COLO668 (cell line): ENCODE measurements at regions not wholly inside any gene's neighbourhood (a gene's known extent, or its start where the extent isn't known, plus 50 kb on each side); places are given as distances from the start of the nearest gene placed in this dataset.
A peak's percentile ranks its signal among the peaks of the same experiment; 100 is the strongest.

Experiments
- DNase-seq: peaks from one replicate; lab custom pipeline; 2025; ENCODE audit not compliant: unreplicated experiment; lab: John Stamatoyannopoulos, UW

DNA sequence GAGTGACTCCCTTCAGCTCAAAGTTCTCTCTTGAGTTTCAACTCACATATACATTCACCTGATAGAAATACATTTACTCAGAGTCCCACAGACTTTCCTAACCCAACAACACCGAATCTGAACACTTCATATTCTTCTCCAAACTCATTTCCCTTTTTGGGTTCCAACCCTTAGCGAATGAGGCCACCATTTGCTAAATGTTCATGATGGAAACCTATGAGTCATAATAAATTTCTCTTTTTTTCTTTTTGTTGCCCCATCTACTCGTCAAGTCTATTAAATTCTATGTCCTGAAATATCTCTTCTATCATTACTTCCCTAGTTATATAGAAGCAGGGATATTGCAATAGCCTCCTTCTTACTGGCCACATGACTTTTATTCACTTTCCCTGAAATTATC, 100.1 kb downstream of the HLX start:
- no peak for DNase-seq

GRCh38 chr1:220982686-220983085, 103.4 kb downstream of the HLX start:
- no peak for DNase-seq

- peak; percentile 17 for DNase-seq
Observed at GRCh38 chr1:220983877-220984635, 104.8 kb downstream of the HLX start.

DNA sequence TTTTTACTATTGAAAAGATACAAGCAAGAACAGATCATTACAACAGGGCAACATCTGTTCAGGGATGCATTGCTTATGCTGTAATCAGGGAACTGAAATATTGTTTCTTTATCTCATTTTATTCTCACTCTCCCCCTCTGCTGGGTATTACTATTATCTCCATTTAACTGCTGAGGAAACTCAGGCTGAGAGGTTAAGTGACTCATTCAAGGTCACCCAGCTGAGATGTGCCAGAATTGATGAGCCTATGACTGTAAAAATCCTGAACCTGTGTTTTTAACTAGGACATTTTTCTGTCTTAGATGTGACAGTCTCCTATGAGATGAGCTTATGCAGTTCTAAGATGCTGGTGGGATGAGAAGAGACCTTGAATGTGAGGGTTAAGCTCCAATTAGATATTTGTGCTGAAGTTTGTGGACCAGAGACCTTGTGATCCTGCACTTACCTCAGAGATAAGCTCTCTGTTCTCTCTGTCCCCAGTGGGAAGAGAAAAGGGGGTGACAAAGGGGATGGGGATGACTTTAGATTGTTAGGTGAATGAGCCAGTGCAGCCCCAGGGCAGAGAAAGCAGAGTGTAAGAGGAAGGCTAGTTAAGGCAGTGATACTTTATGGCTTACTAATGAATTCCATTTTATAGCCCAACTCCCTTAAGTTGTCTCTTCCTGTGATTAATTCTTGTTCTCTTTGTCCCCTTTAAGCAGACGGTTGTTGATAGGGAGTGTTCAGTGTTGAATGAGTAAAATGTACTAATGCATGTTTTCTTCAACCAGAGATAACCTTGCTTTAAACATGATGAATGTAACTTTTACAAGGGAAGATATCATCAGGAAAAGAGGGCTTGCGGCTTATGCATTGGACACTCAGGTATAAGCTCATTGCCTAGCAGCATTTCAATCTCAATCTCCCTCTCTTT, 111.4 kb downstream of the HLX start:
- no peak for DNase-seq

GRCh38 chr1:220991506-220991905, 112.3 kb downstream of the HLX start:
- no peak for DNase-seq

DNA sequence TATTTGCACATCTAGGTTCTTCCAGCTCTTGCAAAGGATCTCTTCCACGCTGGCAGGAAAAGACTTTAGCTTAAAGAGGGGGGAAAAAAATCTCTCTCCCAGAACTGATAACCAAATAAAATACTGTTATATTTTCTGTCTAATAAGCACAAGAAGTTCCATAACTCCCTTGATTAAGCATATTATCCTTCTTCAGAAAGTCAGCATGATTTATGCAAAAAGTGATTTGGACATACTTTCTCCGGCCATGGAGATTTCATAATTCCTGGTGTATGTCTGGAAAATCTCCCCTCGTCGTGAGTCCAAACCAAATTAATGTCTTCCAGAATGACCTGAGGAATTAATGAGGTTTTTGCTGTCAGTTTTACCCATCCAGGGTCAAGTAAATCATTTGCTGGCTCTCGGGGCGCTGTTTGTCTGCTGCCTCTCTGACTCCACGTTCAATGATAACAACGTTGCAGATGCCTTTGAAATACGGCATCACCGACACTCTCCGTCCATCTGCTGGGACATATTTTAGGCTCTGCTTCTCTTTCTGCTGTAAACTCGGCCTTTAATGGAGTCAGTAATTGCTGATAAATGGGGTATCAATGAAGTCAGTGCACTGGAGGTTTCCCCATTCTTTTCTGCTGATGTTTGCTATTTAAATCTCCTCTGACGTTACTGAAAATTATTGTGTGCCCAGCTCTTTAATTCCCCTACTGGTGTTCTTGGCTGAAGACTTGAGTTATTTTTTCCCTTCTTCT, 112.9 kb downstream of the HLX start:
- DNase-seq: no peak

GRCh38 chr1:220992705-220993052, 113.4 kb downstream of the HLX start:
- no peak for DNase-seq

DNA sequence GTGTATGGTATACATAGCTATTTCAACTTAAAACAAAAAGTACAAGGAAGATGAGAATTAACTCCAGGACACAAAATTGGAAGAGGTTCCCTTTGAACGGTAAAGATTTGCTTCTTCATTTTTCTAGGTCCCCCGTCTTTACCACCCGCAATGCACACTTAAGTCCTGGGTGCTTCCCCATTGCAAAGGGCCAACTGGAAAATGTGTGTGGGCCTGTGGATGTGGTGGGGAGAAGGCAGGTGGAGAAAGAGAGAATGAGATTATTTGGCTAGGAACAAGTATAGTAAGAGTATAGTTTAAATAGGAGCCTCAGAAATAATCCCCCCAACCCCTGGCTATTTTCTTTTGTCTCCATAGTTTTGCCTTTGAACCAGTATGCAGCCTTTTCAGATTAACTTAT, 115.4 kb downstream of the HLX start:
- no peak for DNase-seq

DNA sequence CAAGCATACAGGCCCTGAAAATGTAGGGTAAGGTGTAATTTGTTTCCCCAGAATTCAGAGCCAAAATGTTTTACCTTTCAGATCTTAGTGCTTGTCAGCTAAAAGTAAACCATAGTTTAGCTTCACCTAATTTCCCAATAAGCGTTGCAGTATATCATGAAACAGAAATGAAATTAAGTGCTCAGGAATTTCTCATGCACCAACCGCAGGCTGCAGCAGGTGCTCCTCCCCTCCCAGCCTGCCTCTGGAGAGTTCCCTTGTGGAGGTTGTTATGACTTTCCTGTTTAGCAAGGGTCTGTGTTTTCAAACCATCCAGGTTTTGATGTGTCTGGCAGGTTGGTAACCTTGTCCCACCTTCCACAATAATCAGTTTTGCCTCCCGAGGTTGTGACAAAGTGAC, 118.5 kb downstream of the HLX start:
- DNase-seq: no peak

DNA sequence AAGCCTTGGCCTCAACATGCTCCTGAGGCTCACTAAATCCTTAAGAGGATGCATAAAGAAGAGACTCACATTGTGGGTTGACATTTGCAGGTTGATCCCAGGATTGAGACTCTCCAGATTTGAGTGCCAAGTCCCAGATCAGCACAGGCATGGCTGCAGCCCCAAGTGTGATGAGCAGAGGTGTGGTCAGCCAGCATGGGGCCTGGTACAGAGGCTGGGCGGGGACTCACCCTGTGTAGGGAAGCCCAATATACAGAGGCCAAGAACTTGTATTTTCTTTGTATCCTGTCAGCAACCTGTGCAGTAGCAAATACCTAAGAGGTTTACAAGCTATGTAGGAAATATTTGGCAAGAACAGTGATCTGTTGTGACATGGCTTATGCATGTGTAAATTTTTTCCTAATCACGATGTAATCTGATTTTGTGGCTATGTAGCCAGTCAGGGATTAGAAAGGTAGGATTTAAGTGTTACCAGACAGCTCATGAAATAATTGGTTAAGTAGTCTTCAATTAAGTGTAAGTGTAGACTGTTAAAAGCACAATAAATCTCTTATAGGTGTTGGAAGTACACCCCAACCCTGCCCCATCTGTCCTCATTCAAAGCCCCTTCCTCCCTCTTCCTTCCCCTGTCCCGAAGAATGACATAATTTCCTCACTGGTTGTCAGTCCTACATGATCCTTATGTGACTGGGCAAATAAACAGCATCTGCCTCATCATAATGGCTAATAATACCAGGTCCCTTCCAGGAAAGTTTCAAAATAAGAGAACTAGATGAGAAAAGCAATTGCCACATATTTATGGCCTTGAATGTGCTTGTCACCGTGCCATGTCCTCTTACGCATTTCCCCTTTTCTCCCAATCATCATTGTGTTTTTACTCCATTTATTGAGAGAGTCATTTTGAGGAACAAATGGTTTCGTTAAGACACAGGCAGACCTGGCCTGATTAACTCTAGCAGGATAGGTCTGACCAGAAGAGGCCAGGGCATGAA, 120.9 kb downstream of the HLX start:
- no peak for DNase-seq

DNA sequence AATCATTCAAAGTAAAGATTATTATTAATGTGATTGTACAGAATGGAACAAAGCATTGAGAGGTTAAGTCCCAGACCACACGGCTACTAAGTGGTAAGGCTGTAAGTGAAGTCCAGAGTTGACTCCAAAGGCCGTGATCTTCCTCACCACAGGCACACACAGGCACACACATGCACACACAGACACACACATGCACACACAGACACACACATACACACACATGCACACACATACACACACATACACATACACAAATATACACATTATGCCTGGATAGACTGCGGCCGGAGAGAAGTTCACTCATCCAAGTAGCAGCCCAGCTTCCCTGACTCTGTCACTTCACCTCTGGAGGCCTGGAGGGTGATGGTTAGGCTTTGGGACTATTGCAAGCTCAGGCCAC, 121.9 kb downstream of the HLX start:
- no peak for DNase-seq

DNA sequence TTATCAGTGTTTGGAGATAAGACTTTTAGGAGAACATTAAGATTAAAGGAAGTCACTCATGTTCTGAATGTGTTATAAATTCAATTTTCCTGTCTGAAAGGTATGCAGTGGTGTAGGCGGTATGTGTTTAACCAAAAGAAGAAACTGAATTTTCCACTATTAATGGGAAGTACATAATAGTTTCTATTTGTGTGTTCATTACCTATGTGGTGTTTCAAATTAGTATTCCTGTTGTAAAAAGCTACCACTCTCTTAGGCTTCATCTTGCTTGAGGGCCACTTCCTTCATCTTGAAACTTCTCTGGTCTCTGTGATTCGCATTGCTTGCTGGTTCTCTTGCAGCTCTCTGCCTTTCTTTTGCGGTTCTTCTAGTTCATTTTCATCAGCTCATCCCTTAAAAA, 123.4 kb downstream of the HLX start:
- DNase-seq: no peak

DNA sequence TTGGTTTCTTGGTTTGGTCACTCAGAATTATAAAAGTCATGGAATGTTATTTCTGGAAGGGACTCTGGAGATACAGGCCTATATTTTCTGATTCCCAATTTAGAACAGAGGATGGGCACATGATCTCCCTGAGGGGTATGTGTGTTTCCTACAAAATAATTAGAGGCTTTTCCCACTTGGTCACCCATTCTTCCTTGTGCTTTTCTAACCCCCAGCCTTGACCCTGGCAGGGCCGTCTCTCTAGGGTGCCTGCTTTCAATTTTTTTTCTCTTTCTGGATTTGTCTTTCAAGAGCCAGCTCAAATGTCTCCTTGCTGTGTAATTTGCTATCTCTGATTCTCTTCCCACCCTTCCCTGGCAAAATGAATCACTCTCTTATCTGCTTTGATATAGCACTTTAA, 131.9 kb downstream of the HLX start:
- DNase-seq: no peak

- no peak for DNase-seq
Observed at GRCh38 chr1:221012120-221012519, 132.9 kb downstream of the HLX start.

GRCh38 chr1:221013691-221014660, 134.7 kb downstream of the HLX start:
- DNase-seq: no peak

- DNase-seq: no peak
Observed at GRCh38 chr1:221015159-221015790, 136.0 kb downstream of the HLX start.

DNA sequence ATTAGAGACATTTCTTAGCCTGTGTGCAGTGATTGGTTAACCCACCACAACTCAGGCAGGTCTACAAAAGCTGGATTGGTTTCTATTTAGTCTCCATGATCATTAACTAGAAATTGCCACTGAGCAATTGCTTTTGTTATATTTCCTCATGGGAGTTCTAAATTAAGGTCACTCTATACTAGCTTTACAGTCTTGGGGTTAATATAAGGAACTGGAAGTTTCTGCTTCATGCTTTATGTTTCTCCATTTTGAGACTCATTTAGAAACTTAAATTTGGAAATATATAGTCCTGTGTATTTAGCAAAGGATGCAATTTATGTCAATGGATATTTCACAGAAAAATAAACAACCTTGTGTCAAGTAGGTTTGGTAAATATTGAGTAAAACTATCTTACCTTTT, 137.5 kb downstream of the HLX start:
- no peak for DNase-seq

DNA sequence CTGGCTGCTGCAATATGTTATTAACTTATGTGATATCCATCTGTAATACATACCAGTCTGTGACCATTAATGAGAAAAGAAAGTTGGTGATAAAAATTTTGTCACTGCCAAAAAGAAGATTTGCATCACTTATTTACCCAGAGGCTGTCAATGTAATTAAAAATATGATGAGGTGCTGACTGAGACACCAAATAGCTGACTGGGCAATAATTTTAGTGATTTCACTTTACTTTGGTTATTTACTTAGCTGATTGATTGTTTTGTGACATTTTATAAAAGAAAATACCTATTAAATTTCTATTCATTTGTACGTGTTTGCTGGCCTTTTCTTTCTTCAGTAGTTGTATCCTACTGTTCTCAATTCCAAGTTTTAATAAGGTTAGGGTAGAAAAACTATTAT, 139.2 kb downstream of the HLX start:
- no peak for DNase-seq

GRCh38 chr1:221022331-221022730, 143.1 kb downstream of the HLX start:
- DNase-seq: no peak
